ENCODE measurements at regions not wholly inside any gene's neighbourhood (a gene's known extent, or its start where the extent isn't known, plus 50 kb on each side); places are given as distances from the start of the nearest gene placed in this dataset.

GRCh38 chrX:147675819-147676218 is 235.9 kb upstream of the FMR1 start:
- no peak for TF ChIP-seq EGR1 (IDR thresholded peaks at IDR 0.05)
- no peak for TF ChIP-seq CREB1 (IDR thresholded peaks at IDR 0.05; ENCODE audit: low read depth)
- no peak for TF ChIP-seq YY1 (IDR thresholded peaks at IDR 0.05; ENCODE audit: low read depth)
- TF ChIP-seq ZBTB7A (IDR thresholded peaks at IDR 0.05; ENCODE audit: low read depth): no peak
- no peak for TF ChIP-seq TAF1 (IDR thresholded peaks at IDR 0.05; ENCODE audit: low read depth)
- TF ChIP-seq FOXM1 (IDR thresholded peaks at IDR 0.05; ENCODE audit: borderline replicate concordance, low read depth): no peak
- no peak for TF ChIP-seq USF1 (IDR thresholded peaks at IDR 0.05)
- TF ChIP-seq TEAD4 (IDR thresholded peaks at IDR 0.05): no peak
- no peak for TF ChIP-seq EP300 (IDR thresholded peaks at IDR 0.05; ENCODE audit: borderline replicate concordance)
- TF ChIP-seq NFIC (IDR thresholded peaks at IDR 0.05): no peak
- TF ChIP-seq REST (IDR thresholded peaks at IDR 0.05; ENCODE audit: low read depth): no peak
- no peak for TF ChIP-seq TCF12 (IDR thresholded peaks at IDR 0.05; ENCODE audit: low read depth)
- TF ChIP-seq CEBPB (IDR thresholded peaks at IDR 0.05): no peak
- TF ChIP-seq MAX (IDR thresholded peaks at IDR 0.05): no peak
- no peak for TF ChIP-seq RAD21 (IDR thresholded peaks at IDR 0.05; ENCODE audit: low read depth)

DNA sequence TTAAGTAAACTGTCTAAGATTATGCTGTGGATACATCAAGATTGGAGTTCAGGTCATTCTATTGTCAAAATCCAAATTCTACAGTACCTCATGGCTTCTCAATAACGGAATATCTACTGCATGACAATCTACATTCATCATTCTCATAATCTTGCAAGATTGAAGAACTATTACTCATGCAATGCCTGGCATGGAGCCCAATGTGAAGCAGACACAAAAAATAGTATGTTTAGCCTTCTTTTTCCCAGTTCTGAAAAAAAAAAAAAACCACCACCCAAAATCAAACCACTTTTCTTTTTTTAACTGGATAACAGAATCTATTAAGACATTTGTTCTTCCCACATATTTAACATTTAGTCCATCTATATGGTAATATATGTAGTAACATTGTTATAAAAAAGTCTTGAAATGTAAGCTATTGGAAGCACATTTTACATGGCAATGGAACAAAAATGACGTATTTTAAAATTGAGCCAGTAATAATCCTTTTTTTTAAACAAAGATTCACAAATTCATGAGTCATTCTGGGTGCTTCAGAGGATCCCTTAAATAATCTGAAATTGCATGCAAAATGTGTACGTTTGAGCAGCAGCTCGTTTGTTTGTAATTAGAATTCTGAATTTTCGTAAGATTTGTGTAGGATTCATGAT is 232.2 kb upstream of the FMR1 start:
- TF ChIP-seq CREB1 (IDR thresholded peaks at IDR 0.05; ENCODE audit: low read depth): no peak
- TF ChIP-seq NFIC (IDR thresholded peaks at IDR 0.05): no peak
- no peak for TF ChIP-seq CEBPB (IDR thresholded peaks at IDR 0.05)
- no peak for TF ChIP-seq TCF12 (IDR thresholded peaks at IDR 0.05; ENCODE audit: low read depth)
- no peak for TF ChIP-seq USF1 (IDR thresholded peaks at IDR 0.05)
- no peak for TF ChIP-seq EP300 (IDR thresholded peaks at IDR 0.05; ENCODE audit: borderline replicate concordance)
- no peak for TF ChIP-seq FOXM1 (IDR thresholded peaks at IDR 0.05; ENCODE audit: borderline replicate concordance, low read depth)
- TF ChIP-seq TEAD4 (IDR thresholded peaks at IDR 0.05): no peak
- no peak for TF ChIP-seq ZBTB7A (IDR thresholded peaks at IDR 0.05; ENCODE audit: low read depth)
- TF ChIP-seq REST (IDR thresholded peaks at IDR 0.05; ENCODE audit: low read depth): no peak
- TF ChIP-seq MAX (IDR thresholded peaks at IDR 0.05): no peak
- no peak for TF ChIP-seq TAF1 (IDR thresholded peaks at IDR 0.05; ENCODE audit: low read depth)
- no peak for TF ChIP-seq YY1 (IDR thresholded peaks at IDR 0.05; ENCODE audit: low read depth)

DNA sequence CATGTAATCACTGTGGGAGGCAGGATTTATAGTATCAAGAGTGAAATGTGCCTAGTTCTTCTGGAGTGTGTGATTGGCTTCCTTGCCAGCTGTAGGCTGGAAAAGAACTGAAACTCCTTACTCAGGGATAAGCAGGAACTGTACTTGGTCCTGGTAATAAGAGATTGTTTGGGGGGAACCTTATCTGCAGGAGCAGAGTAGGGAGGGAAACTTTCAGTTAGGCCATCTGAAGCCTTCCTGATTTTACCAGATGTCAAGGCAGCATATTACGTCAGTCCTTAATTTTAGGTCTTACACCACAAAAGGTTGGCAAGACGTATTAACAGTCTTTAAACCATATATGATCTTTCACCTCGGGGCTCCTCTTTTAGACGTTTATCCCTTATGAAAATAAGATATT is 231.5 kb upstream of the FMR1 start:
- no peak for TF ChIP-seq YY1 (IDR thresholded peaks at IDR 0.05; ENCODE audit: low read depth)
- TF ChIP-seq CREB1 (IDR thresholded peaks at IDR 0.05; ENCODE audit: low read depth): no peak
- TF ChIP-seq FOXM1 (IDR thresholded peaks at IDR 0.05; ENCODE audit: borderline replicate concordance, low read depth): no peak
- TF ChIP-seq MAX (IDR thresholded peaks at IDR 0.05): no peak
- no peak for TF ChIP-seq USF1 (IDR thresholded peaks at IDR 0.05)
- TF ChIP-seq ZBTB7A (IDR thresholded peaks at IDR 0.05; ENCODE audit: low read depth): no peak
- no peak for TF ChIP-seq NFIC (IDR thresholded peaks at IDR 0.05)
- no peak for TF ChIP-seq CEBPB (IDR thresholded peaks at IDR 0.05)
- TF ChIP-seq TCF12 (IDR thresholded peaks at IDR 0.05; ENCODE audit: low read depth): no peak
- no peak for TF ChIP-seq EP300 (IDR thresholded peaks at IDR 0.05; ENCODE audit: borderline replicate concordance)

DNA sequence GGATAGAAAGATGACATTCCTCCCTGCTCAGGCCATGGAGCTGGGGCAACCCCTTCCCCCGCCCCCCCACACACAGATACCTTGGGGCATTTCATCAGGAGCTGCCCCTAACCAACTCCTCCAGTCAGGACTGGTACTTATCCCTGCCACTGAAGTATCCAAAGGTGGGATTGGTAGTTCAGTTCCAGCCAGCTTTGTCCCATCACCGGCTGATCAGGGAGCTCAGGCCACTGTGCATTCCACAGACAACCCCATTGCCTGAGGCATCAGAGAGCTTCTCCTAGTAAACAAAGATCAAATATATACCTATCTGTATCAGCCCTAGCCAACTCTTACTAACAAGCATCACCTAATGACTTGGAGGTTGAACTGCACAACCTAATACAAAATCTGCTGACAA is 218.2 kb upstream of the FMR1 start:
- TF ChIP-seq YY1 (IDR thresholded peaks at IDR 0.05; ENCODE audit: low read depth) (no peak), NFIC (IDR thresholded peaks at IDR 0.05) (no peak), ZBTB7A (IDR thresholded peaks at IDR 0.05; ENCODE audit: low read depth) (no peak), REST (IDR thresholded peaks at IDR 0.05; ENCODE audit: low read depth) (no peak), MAX (IDR thresholded peaks at IDR 0.05) (no peak), TAF1 (IDR thresholded peaks at IDR 0.05; ENCODE audit: low read depth) (no peak), EP300 (IDR thresholded peaks at IDR 0.05; ENCODE audit: borderline replicate concordance) (no peak), EGR1 (IDR thresholded peaks at IDR 0.05) (no peak), RAD21 (IDR thresholded peaks at IDR 0.05; ENCODE audit: low read depth) (no peak)
